ENCODE measurements at regions not wholly inside any gene's neighbourhood (a gene's known extent, or its start where the extent isn't known, plus 50 kb on each side); places are given as distances from the start of the nearest gene placed in this dataset.

DNA sequence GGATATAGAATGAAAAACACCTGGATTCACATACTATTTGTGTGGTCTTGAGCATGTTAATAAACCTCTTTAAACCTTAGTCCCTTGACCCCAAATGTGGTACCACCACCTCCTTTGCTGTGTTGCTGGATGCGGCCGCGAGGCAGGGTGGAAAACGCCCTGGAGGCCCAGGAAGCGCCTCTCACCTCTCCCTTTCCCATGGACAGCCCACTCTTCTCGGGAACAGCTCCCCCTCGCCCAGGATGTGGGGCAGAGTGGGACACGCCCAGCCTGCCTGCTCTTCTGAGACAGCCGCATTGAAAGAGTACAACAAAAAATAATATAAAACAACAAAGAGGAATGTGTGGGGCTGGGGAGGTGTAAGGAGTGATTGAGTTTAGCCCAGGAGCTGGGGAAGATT, 549.0 kb upstream of the ID2 start:
- H4K91ac ChIP-seq (ENCODE audit: low read depth, low read length, poor library complexity): no peak overlapping the region
- no peaks in the 10 kb centered on the region for H3K36me3 ChIP-seq (replicated peaks in 1 of 2; ENCODE audit: control insufficient read depth in 2 of 2, insufficient read depth in 2 of 2, low read length in 2 of 2)
- H2BK15ac ChIP-seq (ENCODE audit: low read length): no peak overlapping the region
- H3K4me2 ChIP-seq (ENCODE audit: insufficient read depth, low read length, poor library complexity, severe bottlenecking): no peak overlapping the region
- H2BK120ac ChIP-seq (ENCODE audit: low read depth, low read length): no peak overlapping the region
- no peak overlapping the region for H3K9ac ChIP-seq (ENCODE audit: low read depth, low read length, poor library complexity)
- no peaks in the 10 kb centered on the region for H3K9me3 ChIP-seq (replicated peaks in 1 of 2; ENCODE audit: control insufficient read depth in 2 of 2, insufficient read depth in 1 of 2, low read depth in 1 of 2, low read length in 2 of 2)
- no peak overlapping the region for H3K14ac ChIP-seq (ENCODE audit: low read length)
- no peak overlapping the region for H3K27ac ChIP-seq (replicated peaks; ENCODE audit: low read length)
- no CpG with 5 or more reads among the region's 9 CpGs for WGBS, 2 donors (ENCODE audit: extremely low coverage in 2 of 2, insufficient read length in 2 of 2, insufficient replicate concordance in 1 of 2)
- H3K4ac ChIP-seq (ENCODE audit: low read length): no peak overlapping the region
- H2AFZ ChIP-seq (ENCODE audit: low read length): peak overlapping the region; percentile 73
- peak overlapping the region; percentile 4 for H3K18ac ChIP-seq (ENCODE audit: low read length)
- no peaks in the 10 kb centered on the region for H3K27me3 ChIP-seq (ENCODE audit: control insufficient read depth in 3 of 3, insufficient read depth in 3 of 3, low read depth in 1 of 3, low read length in 3 of 3)
- H3K4me1 ChIP-seq (ENCODE audit: control insufficient read depth in 2 of 2, insufficient read depth in 1 of 2, low read depth in 1 of 2, low read length in 2 of 2): peaks cover 7 to 11% of the 10 kb centered on the region in 2 donors
- no peak overlapping the region for H2AK5ac ChIP-seq (ENCODE audit: low read depth, low read length)
- no peak overlapping the region for H2BK12ac ChIP-seq (ENCODE audit: low read length)
- H3K79me1 ChIP-seq (ENCODE audit: low read depth, low read length): no peaks in the 10 kb centered on the region
- no peak for DNase-seq (ENCODE audit: low spot score)
- H4K8ac ChIP-seq (ENCODE audit: low read depth, low read length): no peak overlapping the region
- no peak overlapping the region for H3K23ac ChIP-seq (ENCODE audit: low read depth, low read length, poor library complexity)
- H2BK5ac ChIP-seq (ENCODE audit: low read length): no peak overlapping the region
- no peak overlapping the region for H3K4me3 ChIP-seq (ENCODE audit: low read length in 2 of 2)

- peaks cover 7 to 11% of the 10 kb centered on the region in 2 donors for H3K4me1 ChIP-seq (ENCODE audit: control insufficient read depth in 2 of 2, insufficient read depth in 1 of 2, low read depth in 1 of 2, low read length in 2 of 2)
- WGBS, 2 donors (ENCODE audit: extremely low coverage in 2 of 2, insufficient read length in 2 of 2, insufficient replicate concordance in 1 of 2): no CpG with 5 or more reads among the region's 11 CpGs
- no peak overlapping the region for H3K9ac ChIP-seq (ENCODE audit: low read depth, low read length, poor library complexity)
- no peak overlapping the region for H3K4me2 ChIP-seq (ENCODE audit: insufficient read depth, low read length, poor library complexity, severe bottlenecking)
- H2BK15ac ChIP-seq (ENCODE audit: low read length): no peak overlapping the region
- no peak overlapping the region for H2BK12ac ChIP-seq (ENCODE audit: low read length)
- H3K27me3 ChIP-seq (ENCODE audit: control insufficient read depth in 3 of 3, insufficient read depth in 3 of 3, low read depth in 1 of 3, low read length in 3 of 3): no peaks in the 10 kb centered on the region
- H3K79me1 ChIP-seq (ENCODE audit: low read depth, low read length): no peaks in the 10 kb centered on the region
- peak overlapping the region; percentile 73 for H2AFZ ChIP-seq (ENCODE audit: low read length)
- no peaks in the 10 kb centered on the region for H3K36me3 ChIP-seq (replicated peaks in 1 of 2; ENCODE audit: control insufficient read depth in 2 of 2, insufficient read depth in 2 of 2, low read length in 2 of 2)
- H3K9me3 ChIP-seq (replicated peaks in 1 of 2; ENCODE audit: control insufficient read depth in 2 of 2, insufficient read depth in 1 of 2, low read depth in 1 of 2, low read length in 2 of 2): no peaks in the 10 kb centered on the region
- no peak overlapping the region for H3K27ac ChIP-seq (replicated peaks; ENCODE audit: low read length)
- H2AK5ac ChIP-seq (ENCODE audit: low read depth, low read length): no peak overlapping the region
- H3K23ac ChIP-seq (ENCODE audit: low read depth, low read length, poor library complexity): no peak overlapping the region
- H3K14ac ChIP-seq (ENCODE audit: low read length): no peak overlapping the region
- DNase-seq (ENCODE audit: low spot score): no peak
- H3K4me3 ChIP-seq (ENCODE audit: low read length in 2 of 2): no peak overlapping the region
- no peak overlapping the region for H3K4ac ChIP-seq (ENCODE audit: low read length)
- H2BK120ac ChIP-seq (ENCODE audit: low read depth, low read length): no peak overlapping the region
- no peak overlapping the region for H2BK5ac ChIP-seq (ENCODE audit: low read length)
- H3K18ac ChIP-seq (ENCODE audit: low read length): no peak overlapping the region
- H4K8ac ChIP-seq (ENCODE audit: low read depth, low read length): no peak overlapping the region
- no peak overlapping the region for H4K91ac ChIP-seq (ENCODE audit: low read depth, low read length, poor library complexity)
Observed at GRCh38 chr2:8133363-8133762, 548.5 kb upstream of the ID2 start.

DNA sequence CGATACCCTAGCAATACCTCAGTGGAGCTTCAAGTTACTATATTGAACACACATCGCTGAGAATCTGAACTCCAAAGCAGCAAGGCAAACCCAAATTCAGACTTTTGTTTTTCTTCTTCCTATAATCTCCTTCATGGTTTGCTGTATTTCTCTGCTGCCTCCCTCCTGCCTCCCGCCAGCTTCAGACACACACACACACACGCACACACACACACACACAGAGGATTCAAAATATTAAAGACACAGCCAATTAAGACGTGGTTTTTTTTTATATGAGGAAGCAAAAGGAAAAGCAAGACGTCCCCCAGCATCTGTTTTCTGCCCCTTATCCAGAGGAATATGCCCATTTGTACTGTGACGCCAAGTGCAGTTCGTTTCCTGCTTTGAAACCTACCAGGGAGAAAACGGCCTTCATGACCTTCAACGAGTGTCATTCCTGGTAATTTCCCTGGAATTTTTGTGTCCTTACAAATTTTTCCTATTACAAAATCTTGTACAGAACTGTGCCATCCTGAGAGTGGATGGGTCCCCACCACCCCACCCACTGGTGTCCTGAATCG, 547.9 kb upstream of the ID2 start:
- no peaks in the 10 kb centered on the region for H3K79me1 ChIP-seq (ENCODE audit: low read depth, low read length)
- H2BK12ac ChIP-seq (ENCODE audit: low read length): peak overlapping the region; percentile 65
- no CpG with 5 or more reads among the region's 11 CpGs for WGBS, 2 donors (ENCODE audit: extremely low coverage in 2 of 2, insufficient read length in 2 of 2, insufficient replicate concordance in 1 of 2)
- H3K4ac ChIP-seq (ENCODE audit: low read length): no peak overlapping the region
- H3K18ac ChIP-seq (ENCODE audit: low read length): no peak overlapping the region
- no peak overlapping the region for H2AFZ ChIP-seq (ENCODE audit: low read length)
- H4K91ac ChIP-seq (ENCODE audit: low read depth, low read length, poor library complexity): no peak overlapping the region
- no peak overlapping the region for H2BK5ac ChIP-seq (ENCODE audit: low read length)
- H3K9ac ChIP-seq (ENCODE audit: low read depth, low read length, poor library complexity): no peak overlapping the region
- H2AK5ac ChIP-seq (ENCODE audit: low read depth, low read length): no peak overlapping the region
- H2BK120ac ChIP-seq (ENCODE audit: low read depth, low read length): no peak overlapping the region
- H3K4me3 ChIP-seq (ENCODE audit: low read length in 2 of 2): no peak overlapping the region
- H3K27ac ChIP-seq (replicated peaks; ENCODE audit: low read length): no peak overlapping the region
- no peak overlapping the region for H3K14ac ChIP-seq (ENCODE audit: low read length)
- no peaks in the 10 kb centered on the region for H3K9me3 ChIP-seq (replicated peaks in 1 of 2; ENCODE audit: control insufficient read depth in 2 of 2, insufficient read depth in 1 of 2, low read depth in 1 of 2, low read length in 2 of 2)
- H3K36me3 ChIP-seq (replicated peaks in 1 of 2; ENCODE audit: control insufficient read depth in 2 of 2, insufficient read depth in 2 of 2, low read length in 2 of 2): no peaks in the 10 kb centered on the region
- no peak for DNase-seq (ENCODE audit: low spot score)
- H3K23ac ChIP-seq (ENCODE audit: low read depth, low read length, poor library complexity): no peak overlapping the region
- peaks cover 7 to 11% of the 10 kb centered on the region in 2 donors for H3K4me1 ChIP-seq (ENCODE audit: control insufficient read depth in 2 of 2, insufficient read depth in 1 of 2, low read depth in 1 of 2, low read length in 2 of 2)
- H3K4me2 ChIP-seq (ENCODE audit: insufficient read depth, low read length, poor library complexity, severe bottlenecking): no peak overlapping the region
- no peak overlapping the region for H4K8ac ChIP-seq (ENCODE audit: low read depth, low read length)
- no peaks in the 10 kb centered on the region for H3K27me3 ChIP-seq (ENCODE audit: control insufficient read depth in 3 of 3, insufficient read depth in 3 of 3, low read depth in 1 of 3, low read length in 3 of 3)
- H2BK15ac ChIP-seq (ENCODE audit: low read length): no peak overlapping the region

- no peak overlapping the region for H2BK15ac ChIP-seq (ENCODE audit: low read length)
- no peak overlapping the region for H2BK120ac ChIP-seq (ENCODE audit: low read depth, low read length)
- no peak overlapping the region for H3K4me3 ChIP-seq (ENCODE audit: low read length in 2 of 2)
- H2BK12ac ChIP-seq (ENCODE audit: low read length): peak overlapping the region; percentile 65
- peaks cover 7 to 11% of the 10 kb centered on the region in 2 donors for H3K4me1 ChIP-seq (ENCODE audit: control insufficient read depth in 2 of 2, insufficient read depth in 1 of 2, low read depth in 1 of 2, low read length in 2 of 2)
- no peak overlapping the region for H3K18ac ChIP-seq (ENCODE audit: low read length)
- no peak overlapping the region for H4K91ac ChIP-seq (ENCODE audit: low read depth, low read length, poor library complexity)
- no peaks in the 10 kb centered on the region for H3K36me3 ChIP-seq (replicated peaks in 1 of 2; ENCODE audit: control insufficient read depth in 2 of 2, insufficient read depth in 2 of 2, low read length in 2 of 2)
- peak overlapping the region; percentile 26 for H2AFZ ChIP-seq (ENCODE audit: low read length)
- no peaks in the 10 kb centered on the region for H3K9me3 ChIP-seq (replicated peaks in 1 of 2; ENCODE audit: control insufficient read depth in 2 of 2, insufficient read depth in 1 of 2, low read depth in 1 of 2, low read length in 2 of 2)
- H3K4me2 ChIP-seq (ENCODE audit: insufficient read depth, low read length, poor library complexity, severe bottlenecking): no peak overlapping the region
- H3K23ac ChIP-seq (ENCODE audit: low read depth, low read length, poor library complexity): no peak overlapping the region
- H2AK5ac ChIP-seq (ENCODE audit: low read depth, low read length): no peak overlapping the region
- no CpG with 5 or more reads among the region's 11 CpGs for WGBS, 2 donors (ENCODE audit: extremely low coverage in 2 of 2, insufficient read length in 2 of 2, insufficient replicate concordance in 1 of 2)
- H3K27me3 ChIP-seq (ENCODE audit: control insufficient read depth in 3 of 3, insufficient read depth in 3 of 3, low read depth in 1 of 3, low read length in 3 of 3): no peaks in the 10 kb centered on the region
- H3K27ac ChIP-seq (replicated peaks; ENCODE audit: low read length): no peak overlapping the region
- DNase-seq (ENCODE audit: low spot score): no peak
- H3K9ac ChIP-seq (ENCODE audit: low read depth, low read length, poor library complexity): no peak overlapping the region
- H3K79me1 ChIP-seq (ENCODE audit: low read depth, low read length): no peaks in the 10 kb centered on the region
- no peak overlapping the region for H2BK5ac ChIP-seq (ENCODE audit: low read length)
- H4K8ac ChIP-seq (ENCODE audit: low read depth, low read length): no peak overlapping the region
- H3K14ac ChIP-seq (ENCODE audit: low read length): no peak overlapping the region
- H3K4ac ChIP-seq (ENCODE audit: low read length): no peak overlapping the region
Observed at GRCh38 chr2:8134473-8134932, 547.4 kb upstream of the ID2 start.

Data from neuronal stem cell (in vitro differentiated cells).